Naive thymus-derived CD4-positive, alpha-beta T cell (primary cell): ENCODE measurements at regions not wholly inside any gene's neighbourhood (a gene's known extent, or its start where the extent isn't known, plus 50 kb on each side); places are given as distances from the start of the nearest gene placed in this dataset.
"Not testable (repeated sequence)": the region's sequence is repeated elsewhere in the genome, so short reads cannot be mapped to it uniquely, and the experiment has no call there.

Experiments used
- ATAC-seq: fragments of 150-1000 bp; cut with Tn5 transposase; 2 replicates; pipeline ENCODE4 v1.10.0; 2021; ENCODE audit warnings: mild to moderate bottlenecking, moderate library complexity
- CTCF ChIA-PET: fragments of 350-600 bp; sonication (Branson Sonifier 250); formaldehyde crosslinking; loops from one replicate; lab custom pipeline; 2021; ENCODE audit warnings: antibody characterized with exemption; lab: Charles Lee
- POLR2A ChIA-PET: fragments of 350-600 bp; sonication (Branson Sonifier 250); formaldehyde crosslinking; loops from one replicate; lab custom pipeline; 2021; ENCODE audit warnings: antibody characterized with exemption, inconsistent platforms; lab: Charles Lee
- DNase-seq, 9 donors: peaks; one replicate each; pipeline versions ENCODE4 v3.0.0 to v3.0.0-alpha.2; 2020 to 2022; ENCODE audit warnings: mixed read lengths in 1 of 9
- H3K27ac ChIP-seq: one replicate; pipeline ENCODE4 v1.7.0; 2013; ENCODE audit warnings: mild to moderate bottlenecking, low read depth, low read length, moderate library complexity
- H3K27me3 ChIP-seq, 2 donors: one replicate each; pipeline ENCODE4 v1.7.0; 2013; ENCODE audit warnings: low read length in 2 of 2, mild to moderate bottlenecking in 2 of 2, moderate library complexity in 2 of 2; ENCODE audit not compliant: control insufficient read depth in 2 of 2, insufficient read depth in 2 of 2
- H3K36me3 ChIP-seq, 3 experiments: 1 replicate in 2 of 3; 2 replicates in 1 of 3; pipeline ENCODE4 v1.7.0; 2013; ENCODE audit warnings: low read length in 3 of 3, mild to moderate bottlenecking in 3 of 3, moderate library complexity in 1 of 3; ENCODE audit not compliant: insufficient read depth in 3 of 3, control insufficient read depth in 2 of 3
- H3K4me1 ChIP-seq, 2 donors: one replicate each; pipeline ENCODE4 v1.7.0; 2013; ENCODE audit warnings: low read length in 2 of 2, mild to moderate bottlenecking in 2 of 2, moderate library complexity in 1 of 2; ENCODE audit not compliant: control insufficient read depth in 2 of 2, insufficient read depth in 2 of 2
- H3K4me3 ChIP-seq: 2 replicates; pipeline ENCODE4 v1.7.0; 2013; ENCODE audit warnings: mild to moderate bottlenecking, low read length
- H3K9me3 ChIP-seq, 3 experiments: 1 replicate in 2 of 3; 2 replicates in 1 of 3; pipeline ENCODE4 v1.7.0; 2013; ENCODE audit warnings: low read length in 3 of 3; ENCODE audit not compliant: control insufficient read depth in 2 of 3
- H3K27ac Mint-ChIP-seq, 9 donors: one replicate each; pipeline ENCODE4 v1.8.0; 2020 to 2022; ENCODE audit warnings: mixed read lengths in 9 of 9, mild to moderate bottlenecking in 8 of 9, moderate library complexity in 5 of 9, inconsistent platforms in 2 of 9
- H3K27me3 Mint-ChIP-seq, 5 donors: one replicate each; pipeline ENCODE4 v1.8.0; 2021 to 2022; ENCODE audit warnings: mixed read lengths in 5 of 5, mild to moderate bottlenecking in 1 of 5
- H3K36me3 Mint-ChIP-seq, 5 donors: one replicate each; pipeline ENCODE4 v1.8.0; 2020 to 2022; ENCODE audit warnings: mixed read lengths in 5 of 5, mild to moderate bottlenecking in 3 of 5, inconsistent platforms in 1 of 5
- H3K4me1 Mint-ChIP-seq, 7 donors: one replicate each; pipeline ENCODE4 v1.8.0; 2020 to 2022; ENCODE audit warnings: mixed read lengths in 7 of 7, mild to moderate bottlenecking in 3 of 7, inconsistent platforms in 1 of 7
- H3K4me3 Mint-ChIP-seq, 10 donors: one replicate each; pipeline ENCODE4 v1.8.0; 2020 to 2022; ENCODE audit warnings: mild to moderate bottlenecking in 10 of 10, mixed read lengths in 10 of 10, moderate library complexity in 6 of 10, inconsistent platforms in 2 of 10
- H3K9me3 Mint-ChIP-seq, 11 donors: one replicate each; pipeline ENCODE4 v1.8.0; 2020 to 2022; ENCODE audit warnings: mixed read lengths in 11 of 11, mild to moderate bottlenecking in 4 of 11, inconsistent platforms in 1 of 11, moderate library complexity in 1 of 11
- intact Hi-C, 2 donors: fragments of 100-400 bp; cut with micrococcal nuclease; formaldehyde crosslinking; loops; one replicate each; pipeline ENCODE4 v1.15.1; 2023

GRCh38 chr12:38123028-38123427, 193.5 kb upstream of the ALG10B start:
- CTCF ChIA-PET, H3K4me1 ChIP-seq, H3K4me1 Mint-ChIP-seq, H3K27ac Mint-ChIP-seq, POLR2A ChIA-PET, intact Hi-C loops, H3K36me3 ChIP-seq, DNase-seq, H3K4me3 ChIP-seq, H3K4me3 Mint-ChIP-seq, H3K27me3 ChIP-seq, ATAC-seq, H3K27ac ChIP-seq, H3K36me3 Mint-ChIP-seq, H3K9me3 ChIP-seq: not testable (repeated sequence)
- H3K9me3 Mint-ChIP-seq: peaks cover 0 to 15% (median 8%) of the 10 kb centered on the region in 11 donors
- peaks cover 0 to 23% (median 16%) of the 10 kb centered on the region in 5 donors for H3K27me3 Mint-ChIP-seq

GRCh38 chr12:38123566-38124246, 192.9 kb upstream of the ALG10B start:
- H3K4me1 Mint-ChIP-seq: no peaks in the 10 kb centered on the region
- POLR2A ChIA-PET: no interaction called here
- DNase-seq (no peak), ATAC-seq (no peak)
- no peaks in the 10 kb centered on the region for H3K9me3 ChIP-seq
- CTCF ChIA-PET: no interaction called here
- no peak overlapping the region for H3K4me3 ChIP-seq
- no peak overlapping the region for H3K4me3 Mint-ChIP-seq
- no peaks in the 10 kb centered on the region for H3K36me3 Mint-ChIP-seq
- no peak overlapping the region for H3K27ac ChIP-seq
- peaks cover 0 to 27% (median 16%) of the 10 kb centered on the region in 5 donors for H3K27me3 Mint-ChIP-seq
- no peaks in the 10 kb centered on the region for H3K27me3 ChIP-seq
- H3K9me3 Mint-ChIP-seq: peaks cover 0 to 15% (median 4%) of the 10 kb centered on the region in 11 donors
- no peaks in the 10 kb centered on the region for H3K4me1 ChIP-seq
- no peak overlapping the region for H3K27ac Mint-ChIP-seq
- intact Hi-C loops: no loop called here
- no peaks in the 10 kb centered on the region for H3K36me3 ChIP-seq

GRCh38 chr12:38124247-38125012, 192.1 kb upstream of the ALG10B start:
- CTCF ChIA-PET: interaction anchor here (0.6 kb wide), 1 partner anchor 203 kb away, joined by 3 read pairs; no protein-coding TSS in a partner anchor
- DNase-seq (no peak), ATAC-seq (no peak)
- Histone ChIP-seq H3K36me3 (no peaks in the 10 kb centered on the region), H3K27ac (no peak overlapping the region), H3K9me3 (no peaks in the 10 kb centered on the region), H3K4me1 (no peaks in the 10 kb centered on the region), H3K27me3 (no peaks in the 10 kb centered on the region), H3K4me3 (no peak overlapping the region)
- intact Hi-C loops: no loop called here
- H3K4me3 Mint-ChIP-seq: no peak overlapping the region
- no peaks in the 10 kb centered on the region for H3K4me1 Mint-ChIP-seq
- POLR2A ChIA-PET: no interaction called here
- no peaks in the 10 kb centered on the region for H3K36me3 Mint-ChIP-seq
- H3K9me3 Mint-ChIP-seq: peaks cover 0 to 15% (median 4%) of the 10 kb centered on the region in 11 donors
- no peak overlapping the region for H3K27ac Mint-ChIP-seq
- peaks cover 0 to 30% (median 16%) of the 10 kb centered on the region in 5 donors for H3K27me3 Mint-ChIP-seq

- H3K4me3 ChIP-seq: no peak overlapping the region
Observed at GRCh38 chr12:38132139-38132538, 184.4 kb upstream of the ALG10B start.

GRCh38 chr12:38137287-38137686, 179.3 kb upstream of the ALG10B start:
- peaks cover 0 to 13% (median 9%) of the 10 kb centered on the region in 7 donors for H3K4me1 Mint-ChIP-seq
- H3K4me3 Mint-ChIP-seq: peak overlapping the region in 1 of 10 donors; percentile 26
- Histone ChIP-seq H3K36me3 (no peaks in the 10 kb centered on the region), H3K4me3 (no peak overlapping the region), H3K27ac (no peak overlapping the region), H3K4me1 (peaks cover 0 to 3% of the 10 kb centered on the region in 2 donors), H3K9me3 (no peaks in the 10 kb centered on the region), H3K27me3 (no peaks in the 10 kb centered on the region)
- ChIA-PET POLR2A (no interaction called here), CTCF (no interaction called here)
- H3K27me3 Mint-ChIP-seq: peaks cover 0 to 29% (median 22%) of the 10 kb centered on the region in 5 donors
- no peak for DNase-seq
- no peak for ATAC-seq
- H3K27ac Mint-ChIP-seq: no peak overlapping the region
- intact Hi-C loops: loop anchor here (10.0 kb wide), 1 partner anchor 768 kb away; the partner anchor contains the start of gene CPNE8 (in 2 of the 2)
- peaks cover 0 to 3% (median 0%) of the 10 kb centered on the region in 11 donors for H3K9me3 Mint-ChIP-seq
- peaks cover 0 to 3% (median 0%) of the 10 kb centered on the region in 5 donors for H3K36me3 Mint-ChIP-seq

More at GRCh38 chr12:38132139-38132538, 184.4 kb upstream of the ALG10B start:
- Histone ChIP-seq H3K4me1 (no peaks in the 10 kb centered on the region), H3K36me3 (no peaks in the 10 kb centered on the region), H3K27ac (no peak overlapping the region), H3K27me3 (no peaks in the 10 kb centered on the region), H3K9me3 (no peaks in the 10 kb centered on the region)
- no peak overlapping the region for H3K4me3 Mint-ChIP-seq
- ATAC-seq: no peak
- ChIA-PET CTCF (interaction anchor here (1.0 kb wide), 1 partner anchor 10 kb away, joined by 3 read pairs; no protein-coding TSS in a partner anchor), POLR2A (no interaction called here)
- intact Hi-C loops: loop anchor here (10.0 kb wide), 1 partner anchor 773 kb away; the partner anchor contains the start of gene CPNE8 (in 2 of the 2)
- peaks cover 0 to 48% (median 17%) of the 10 kb centered on the region in 5 donors for H3K27me3 Mint-ChIP-seq
- no peaks in the 10 kb centered on the region for H3K4me1 Mint-ChIP-seq
- no peak overlapping the region for H3K27ac Mint-ChIP-seq
- H3K36me3 Mint-ChIP-seq: peaks cover 0 to 3% (median 0%) of the 10 kb centered on the region in 5 donors
- no peak for DNase-seq
- peaks cover 0 to 3% (median 0%) of the 10 kb centered on the region in 11 donors for H3K9me3 Mint-ChIP-seq

GRCh38 chr12:38137716-38138115, 178.9 kb upstream of the ALG10B start:
- peaks cover 0 to 3% of the 10 kb centered on the region in 2 donors for H3K4me1 ChIP-seq
- no peak for ATAC-seq
- POLR2A ChIA-PET: no interaction called here
- peaks cover 0 to 13% (median 9%) of the 10 kb centered on the region in 7 donors for H3K4me1 Mint-ChIP-seq
- no peak overlapping the region for H3K27ac Mint-ChIP-seq
- H3K4me3 Mint-ChIP-seq: peak overlapping the region in 6 of 10 donors; percentile 53 to 89 (median 85)
- no peaks in the 10 kb centered on the region for H3K9me3 ChIP-seq
- H3K36me3 Mint-ChIP-seq: no peaks in the 10 kb centered on the region
- H3K36me3 ChIP-seq: no peaks in the 10 kb centered on the region
- CTCF ChIA-PET: no interaction called here
- H3K27me3 ChIP-seq: no peaks in the 10 kb centered on the region
- DNase-seq: no peak
- H3K4me3 ChIP-seq: no peak overlapping the region
- peaks cover 0 to 1% (median 0%) of the 10 kb centered on the region in 11 donors for H3K9me3 Mint-ChIP-seq
- intact Hi-C loops: loop anchor here (1.0 to 10.0 kb wide), 5 partner anchors 179 to 1136 kb away; partner anchors contain the start of genes ALG10B (in 2 of the 2) and CPNE8 (in 2 of the 2)
- no peak overlapping the region for H3K27ac ChIP-seq
- peaks cover 0 to 29% (median 21%) of the 10 kb centered on the region in 5 donors for H3K27me3 Mint-ChIP-seq
